Right lobe of liver (tissue), 4 donors: ENCODE measurements at regions not wholly inside any gene's neighbourhood (a gene's known extent, or its start where the extent isn't known, plus 50 kb on each side); places are given as distances from the start of the nearest gene placed in this dataset.

Experiments used
- POLR2A ChIP-seq: fragments of 450-650 bp; IDR thresholded peaks from one replicate; pipeline ENCODE4 v1.6.1; 2017; ENCODE audit warnings: antibody characterized with exemption, mild to moderate bottlenecking
- TF ChIP-seq, protein P1 (sequence below), 4 donors: fragments of 200-600 bp in 3 of 4; fragments of 450-650 bp in 1 of 4; IDR thresholded peaks; one replicate each; pipeline versions ENCODE4 v1.5.1 to v1.8.0; 2016 to 2022; ENCODE audit warnings: antibody characterized with exemption in 4 of 4, mild to moderate bottlenecking in 2 of 4
- donor health status: DM: no; HTN: no; CAD: no.
- donor health status: DM: no; HTN: no; CAD: no.
- donor health status: DM: no; HTN: yes; CAD: no.

DNA sequence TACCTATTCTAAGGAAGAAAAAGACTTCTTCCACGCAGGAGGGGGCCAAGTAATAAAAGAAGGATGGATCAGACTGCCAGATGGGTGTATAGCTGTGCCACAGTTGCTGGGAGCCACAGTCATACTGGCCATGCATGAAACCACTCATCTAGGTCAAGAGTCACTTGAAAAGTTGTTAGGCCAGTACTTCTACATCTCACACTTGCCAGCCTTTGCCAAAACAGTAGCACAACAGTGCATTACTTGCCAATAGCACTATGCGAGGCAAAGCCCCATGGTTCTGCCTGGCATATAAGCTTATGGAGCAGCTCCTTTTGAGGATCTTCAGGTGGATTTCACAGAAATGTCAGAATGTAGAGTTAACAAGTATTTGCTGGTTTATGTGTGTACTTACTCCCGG, 735.0 kb downstream of the NLGN4Y start:
- TF ChIP-seq, protein P1, sequence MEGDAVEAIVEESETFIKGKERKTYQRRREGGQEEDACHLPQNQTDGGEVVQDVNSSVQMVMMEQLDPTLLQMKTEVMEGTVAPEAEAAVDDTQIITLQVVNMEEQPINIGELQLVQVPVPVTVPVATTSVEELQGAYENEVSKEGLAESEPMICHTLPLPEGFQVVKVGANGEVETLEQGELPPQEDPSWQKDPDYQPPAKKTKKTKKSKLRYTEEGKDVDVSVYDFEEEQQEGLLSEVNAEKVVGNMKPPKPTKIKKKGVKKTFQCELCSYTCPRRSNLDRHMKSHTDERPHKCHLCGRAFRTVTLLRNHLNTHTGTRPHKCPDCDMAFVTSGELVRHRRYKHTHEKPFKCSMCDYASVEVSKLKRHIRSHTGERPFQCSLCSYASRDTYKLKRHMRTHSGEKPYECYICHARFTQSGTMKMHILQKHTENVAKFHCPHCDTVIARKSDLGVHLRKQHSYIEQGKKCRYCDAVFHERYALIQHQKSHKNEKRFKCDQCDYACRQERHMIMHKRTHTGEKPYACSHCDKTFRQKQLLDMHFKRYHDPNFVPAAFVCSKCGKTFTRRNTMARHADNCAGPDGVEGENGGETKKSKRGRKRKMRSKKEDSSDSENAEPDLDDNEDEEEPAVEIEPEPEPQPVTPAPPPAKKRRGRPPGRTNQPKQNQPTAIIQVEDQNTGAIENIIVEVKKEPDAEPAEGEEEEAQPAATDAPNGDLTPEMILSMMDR (IDR thresholded peaks at IDR 0.05): no peak
- no peak for TF ChIP-seq POLR2A
